VCaP (cell line): ENCODE measurements at regions not wholly inside any gene's neighbourhood (a gene's known extent, or its start where the extent isn't known, plus 50 kb on each side); places are given as distances from the start of the nearest gene placed in this dataset.
A peak's percentile ranks its signal among the peaks of the same experiment; 100 is the strongest.

Experiments used
- H3K27ac ChIP-seq: fragments of 450-650 bp; 2 replicates; pipeline ENCODE4 v1.5.1; 2017
- CTCF ChIP-seq: fragments of 450-650 bp; conservative IDR thresholded peaks from 2 replicates; pipeline ENCODE4 v1.5.1; 2017; ENCODE audit warnings: mild to moderate bottlenecking, moderate library complexity

- TF ChIP-seq CTCF = no peak
Observed at GRCh38 chr1:214777364-214777763, 174.4 kb downstream of the CENPF start.

GRCh38 chr1:214791961-214792360, 189.0 kb downstream of the CENPF start:
- no peak for TF ChIP-seq CTCF
- no peak overlapping the region for H3K27ac ChIP-seq

More at GRCh38 chr1:214777364-214777763, 174.4 kb downstream of the CENPF start:
- H3K27ac ChIP-seq = no peak overlapping the region

GRCh38 chr1:214792527-214793186, 189.7 kb downstream of the CENPF start:
- TF ChIP-seq CTCF = no peak
- no peak overlapping the region for H3K27ac ChIP-seq

GRCh38 chr1:214793708-214794107, 190.7 kb downstream of the CENPF start:
- TF ChIP-seq CTCF = no peak
- H3K27ac ChIP-seq = no peak overlapping the region

GRCh38 chr1:214801191-214801590, 198.2 kb downstream of the CENPF start:
- no peak for TF ChIP-seq CTCF
- no peak overlapping the region for H3K27ac ChIP-seq

GRCh38 chr1:214808845-214809460, 206.0 kb downstream of the CENPF start:
- no peak overlapping the region for H3K27ac ChIP-seq
- TF ChIP-seq CTCF = peak; percentile 62

GRCh38 chr1:214816603-214817002, 213.6 kb downstream of the CENPF start:
- no peak overlapping the region for H3K27ac ChIP-seq
- no peak for TF ChIP-seq CTCF
